ENCODE measurements at regions not wholly inside any gene's neighbourhood (a gene's known extent, or its start where the extent isn't known, plus 50 kb on each side); places are given as distances from the start of the nearest gene placed in this dataset.

GRCh38 chr15:89399238-89400115 is 64.9 kb upstream of the POLG start:
- peak; percentile 33 for DNase-seq

DNA sequence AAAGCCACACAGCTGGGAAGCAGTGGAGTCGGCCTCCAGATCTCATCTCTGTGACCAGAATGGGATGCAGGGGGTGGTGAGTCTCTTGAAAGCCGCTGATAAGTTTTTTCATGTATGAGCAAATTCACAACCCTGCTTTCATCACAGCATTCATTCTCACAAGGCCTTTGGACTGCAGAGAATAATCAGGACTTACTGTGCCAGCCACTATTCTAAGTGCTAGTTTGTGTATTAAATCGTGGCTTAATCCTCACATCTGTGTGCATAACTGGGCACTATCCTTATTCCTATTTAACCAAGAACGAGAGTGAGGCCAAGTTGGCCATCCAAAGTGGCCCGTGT is 64.2 kb upstream of the POLG start:
- DNase-seq: no peak

- no peak for DNase-seq
These were observed 63.0 kb upstream of the POLG start for GRCh38 chr15:89397653-89398023.

- DNase-seq: no peak
These were observed 62.4 kb upstream of the POLG start for GRCh38 chr15:89396723-89397652.

DNA sequence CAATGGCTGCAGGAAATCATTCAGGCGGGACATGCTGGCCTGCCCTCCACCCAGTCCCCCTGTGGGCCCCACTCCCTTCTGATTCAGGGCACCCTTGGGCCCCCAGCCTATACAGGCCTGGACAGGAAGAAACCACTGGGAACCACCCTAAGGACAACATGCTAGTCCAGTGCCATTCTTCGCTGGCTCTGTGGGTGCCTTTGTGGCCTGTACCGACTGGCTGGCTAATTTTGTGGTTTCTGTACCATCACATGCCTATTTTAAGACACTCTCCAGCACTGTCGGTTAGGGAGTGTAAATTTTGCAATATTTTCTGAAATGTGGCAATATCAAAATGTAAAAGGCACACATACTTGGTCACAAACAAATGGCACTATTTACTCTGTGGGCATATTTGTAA is 61.4 kb upstream of the POLG start:
- no peak for DNase-seq

- DNase-seq: no peak
These were observed 60.8 kb upstream of the POLG start for GRCh38 chr15:89395461-89395871.

- no peak for DNase-seq
These were observed 60.4 kb upstream of the POLG start for GRCh38 chr15:89395031-89395430.

DNA sequence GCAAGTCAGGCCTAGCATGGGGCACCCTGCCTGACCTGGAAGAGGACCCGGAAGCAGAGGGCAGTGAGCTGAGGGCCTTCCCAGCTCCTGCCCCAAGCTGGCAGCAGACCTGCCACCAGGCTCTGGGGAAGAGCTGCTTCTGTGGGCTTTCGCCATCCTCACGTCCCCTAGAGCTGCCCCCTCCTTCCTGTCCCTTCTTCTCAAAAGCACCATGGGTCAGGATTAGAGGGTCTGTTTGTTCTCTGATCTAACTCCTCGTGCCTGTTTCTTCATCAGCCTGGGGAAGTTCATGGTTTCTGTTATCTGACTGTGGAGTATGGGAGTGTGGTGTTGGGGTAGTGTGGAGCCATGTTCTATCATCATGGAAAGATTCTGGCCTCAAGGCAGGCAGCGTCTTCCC is 58.4 kb upstream of the POLG start:
- no peak for DNase-seq

GRCh38 chr15:89391685-89392257 is 57.1 kb upstream of the POLG start:
- DNase-seq: no peak

DNA sequence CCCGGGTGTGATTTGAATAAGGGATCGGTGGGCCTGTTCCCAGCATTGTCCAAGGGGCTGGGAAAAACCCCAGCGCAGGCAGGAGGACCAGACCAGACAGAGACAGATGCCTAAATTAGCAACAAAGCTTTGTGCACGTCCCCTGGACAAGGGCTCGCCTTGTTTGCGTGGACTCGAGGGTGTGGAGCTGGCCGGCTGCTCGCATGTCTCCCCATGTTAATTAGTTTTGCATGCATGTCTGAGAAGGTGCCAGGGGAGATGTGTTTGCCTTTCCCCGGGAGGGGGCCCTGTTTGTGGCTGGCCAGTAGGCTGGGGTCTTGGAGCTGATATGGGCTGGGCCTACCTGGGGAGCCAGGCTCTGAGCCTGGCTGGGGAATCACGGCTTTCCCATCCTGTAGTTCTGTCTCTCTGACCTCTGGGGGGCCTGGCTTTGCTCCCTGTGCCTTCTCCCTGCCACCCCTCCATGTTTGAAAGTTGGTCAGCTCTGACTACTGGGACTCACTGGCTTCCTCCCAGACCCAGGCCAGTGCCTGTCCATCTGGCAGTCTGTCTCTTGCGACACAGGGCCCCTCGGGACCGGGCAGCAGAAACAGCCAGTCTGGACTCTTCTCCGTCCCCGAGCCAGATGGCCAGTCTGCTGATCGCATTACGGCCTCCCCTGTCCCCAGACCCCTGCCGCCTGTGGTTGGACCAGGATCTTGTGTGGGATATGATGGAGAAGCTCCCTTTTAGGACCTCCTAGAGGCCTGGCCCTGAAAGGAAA is 55.4 kb upstream of the POLG start:
- no peak for DNase-seq

DNA sequence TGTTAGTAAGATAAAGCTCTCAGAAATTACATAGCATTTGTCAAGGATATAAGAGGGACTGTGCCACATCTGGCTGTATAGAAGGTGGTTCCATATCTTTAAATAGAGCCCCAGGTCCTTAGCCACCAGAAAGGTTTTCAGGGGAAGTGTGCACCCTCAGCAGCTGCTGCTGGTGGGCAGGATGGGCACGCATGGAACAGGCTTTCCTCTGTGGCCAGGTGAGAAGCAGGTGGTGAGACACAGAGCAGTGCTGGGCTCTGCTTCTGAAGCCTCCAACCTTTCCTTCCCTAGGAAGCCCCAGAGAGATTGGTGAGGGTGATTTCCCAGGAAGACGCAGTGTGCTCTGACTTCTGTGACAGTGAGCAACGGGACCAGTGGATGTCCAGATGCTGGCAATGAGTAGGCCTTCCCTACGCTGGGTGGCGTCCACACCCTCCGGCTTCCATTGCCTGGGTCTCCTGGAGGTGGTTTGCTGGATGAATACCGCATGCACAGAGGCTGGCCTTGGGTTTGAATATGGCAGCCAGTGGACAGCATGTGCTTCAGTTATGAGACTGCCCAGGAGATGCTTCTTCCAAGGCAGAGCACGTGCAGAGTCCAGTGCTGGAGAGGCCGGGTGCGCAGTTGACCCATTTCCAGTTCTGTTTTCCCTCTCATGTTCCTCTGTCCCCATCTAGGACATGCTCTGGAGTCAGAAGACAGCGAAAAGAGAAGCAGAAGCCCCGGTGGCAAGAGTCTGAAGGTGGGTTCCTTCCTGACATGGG is 52.7 kb upstream of the POLG start:
- no peak for DNase-seq

DNA sequence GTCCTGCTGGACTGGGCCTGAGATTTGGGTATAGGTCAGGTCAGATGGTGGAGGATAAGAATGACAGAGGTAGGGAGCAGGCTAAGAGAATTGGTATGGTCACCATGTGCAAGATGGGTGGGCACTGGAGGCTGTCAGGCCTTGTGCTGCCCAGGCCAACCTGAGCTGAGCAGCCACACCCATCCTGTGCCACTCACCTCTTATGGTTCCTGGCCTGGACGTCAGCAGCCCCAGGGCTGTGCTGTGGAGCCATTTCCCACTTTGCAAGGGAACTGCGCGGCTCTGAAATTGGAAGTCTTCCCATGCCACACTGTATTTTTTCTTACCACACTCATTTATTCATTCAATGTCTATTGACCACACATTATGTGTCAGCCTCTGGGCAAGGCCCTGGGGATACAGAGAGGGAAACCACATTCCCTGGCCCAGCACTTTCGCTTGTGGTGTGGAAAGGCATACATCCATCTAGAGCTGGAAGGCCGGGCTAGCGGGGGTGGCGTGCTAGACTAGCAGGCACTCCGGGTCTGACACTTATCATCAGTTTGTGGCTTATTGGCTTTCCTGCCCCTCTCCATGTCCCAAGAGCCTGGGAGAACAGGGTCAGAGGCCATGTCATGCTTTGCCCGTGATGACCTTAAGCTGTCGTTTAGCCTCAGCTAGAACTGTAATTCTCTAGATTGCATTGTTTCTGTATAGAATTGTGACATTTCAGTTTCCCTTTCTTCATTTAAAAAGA is 51.1 kb upstream of the POLG start:
- no peak for DNase-seq
